KBM-7 (cell line): ENCODE measurements at regions not wholly inside any gene's neighbourhood (a gene's known extent, or its start where the extent isn't known, plus 50 kb on each side); places are given as distances from the start of the nearest gene placed in this dataset.

Experiments
- DNase-seq: peaks from one replicate; pipeline ENCODE4 v3.0.0-alpha.2; 2015
- in situ Hi-C: fragments of 300-500 bp; cut with MboI; formaldehyde crosslinking; loops from 2 replicates; pipeline ENCODE4 v1.14.3; 2020; ENCODE audit warnings: low sequenced_read_pairs, low pct_unique_long_range_greater_than_20kb, mixed read lengths

DNA sequence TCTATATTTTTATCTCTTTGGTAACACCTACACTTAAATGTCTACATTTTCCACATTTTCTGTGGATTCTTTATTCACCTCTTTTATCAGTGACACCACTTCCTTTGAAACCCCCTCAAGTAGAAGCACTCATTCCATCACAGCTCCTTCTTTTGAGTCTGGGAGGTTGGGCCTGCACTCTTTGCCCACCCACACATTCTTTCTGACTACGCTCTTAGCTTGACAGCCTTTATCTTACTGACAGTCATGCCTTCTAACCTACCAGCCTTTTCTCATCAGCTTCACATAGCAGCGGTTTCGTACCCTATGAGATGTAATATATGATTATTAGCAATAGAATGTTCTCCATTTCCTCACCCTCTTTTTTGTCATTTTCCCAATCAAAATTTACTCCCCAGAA lies 151.9 kb downstream of the TNFSF18 start:
- in situ Hi-C loops = no loop called here
- DNase-seq = no peak

DNA sequence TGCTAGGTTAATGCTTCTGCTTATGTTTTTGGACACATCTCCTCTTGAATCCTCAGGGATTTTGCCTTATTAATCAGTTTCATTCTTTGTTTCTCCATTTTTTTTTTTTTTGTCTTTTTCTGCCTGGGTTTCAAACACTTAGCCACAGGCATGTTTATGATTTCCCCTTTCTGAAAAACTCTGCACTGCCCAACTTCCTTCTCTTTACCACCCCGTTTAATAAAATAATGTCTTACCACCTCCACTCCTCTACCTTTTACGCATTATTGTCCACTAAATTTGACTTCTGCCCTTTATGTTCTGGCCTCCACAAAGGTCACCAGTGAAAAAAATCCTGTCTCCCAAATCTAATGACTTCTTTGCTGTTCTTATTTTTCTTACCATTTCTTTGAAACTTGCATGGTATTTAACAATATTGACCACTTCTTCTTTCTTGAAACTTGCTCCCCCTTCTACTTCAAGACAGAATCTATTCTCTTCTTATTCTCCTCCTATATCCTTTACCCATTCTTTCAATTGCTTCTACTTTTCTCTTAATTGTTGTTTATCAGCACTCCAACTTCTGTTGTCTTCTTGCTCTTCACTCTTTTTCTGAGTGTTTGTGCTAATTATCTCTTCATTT lies 150.3 kb downstream of the TNFSF18 start:
- DNase-seq = peak; percentile 78
- in situ Hi-C loops = no loop called here

DNA sequence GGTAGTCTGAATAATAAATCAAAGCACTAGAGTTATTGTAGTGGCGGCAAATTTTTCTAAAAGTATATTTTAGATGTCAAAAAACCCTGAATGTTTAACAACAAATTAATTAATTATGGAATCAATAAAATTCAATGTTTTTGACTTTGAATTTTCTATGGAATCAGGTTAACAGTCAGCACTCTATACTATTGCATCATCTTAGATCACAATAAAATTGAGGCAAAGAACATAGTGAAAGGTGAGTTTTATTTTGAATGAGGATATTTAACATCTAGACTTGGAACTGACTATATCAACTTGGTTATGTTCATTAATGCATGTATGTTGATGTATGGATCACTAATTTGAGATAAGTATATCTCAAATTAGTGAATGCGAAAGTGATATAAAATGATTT lies 148.5 kb downstream of the TNFSF18 start:
- DNase-seq = no peak
- in situ Hi-C loops = no loop called here

DNA sequence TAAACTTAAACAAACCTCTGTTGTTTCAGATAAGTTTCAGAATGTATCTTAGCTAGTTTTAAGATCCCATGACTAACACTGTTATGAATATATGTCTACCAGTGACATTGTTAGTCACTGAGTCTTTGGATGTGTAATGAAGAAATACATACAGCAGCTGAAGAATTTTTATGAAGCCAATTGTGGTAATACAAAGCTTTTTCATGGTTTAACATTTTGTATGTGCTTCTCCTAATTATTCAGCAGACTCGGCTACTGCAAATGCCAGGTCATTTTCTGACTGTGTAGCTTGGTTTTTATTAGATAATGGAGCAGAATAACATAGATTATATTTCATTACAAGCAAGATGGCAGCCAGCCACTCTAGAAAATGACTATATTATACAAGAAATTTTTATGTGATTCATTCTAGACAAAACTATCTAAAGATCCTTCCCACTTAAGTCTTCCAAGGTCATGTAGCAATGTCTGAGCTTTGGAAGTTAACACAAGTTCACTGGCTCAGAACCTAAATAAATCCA lies 147.8 kb downstream of the TNFSF18 start:
- no peak for DNase-seq
- in situ Hi-C loops = no loop called here

DNA sequence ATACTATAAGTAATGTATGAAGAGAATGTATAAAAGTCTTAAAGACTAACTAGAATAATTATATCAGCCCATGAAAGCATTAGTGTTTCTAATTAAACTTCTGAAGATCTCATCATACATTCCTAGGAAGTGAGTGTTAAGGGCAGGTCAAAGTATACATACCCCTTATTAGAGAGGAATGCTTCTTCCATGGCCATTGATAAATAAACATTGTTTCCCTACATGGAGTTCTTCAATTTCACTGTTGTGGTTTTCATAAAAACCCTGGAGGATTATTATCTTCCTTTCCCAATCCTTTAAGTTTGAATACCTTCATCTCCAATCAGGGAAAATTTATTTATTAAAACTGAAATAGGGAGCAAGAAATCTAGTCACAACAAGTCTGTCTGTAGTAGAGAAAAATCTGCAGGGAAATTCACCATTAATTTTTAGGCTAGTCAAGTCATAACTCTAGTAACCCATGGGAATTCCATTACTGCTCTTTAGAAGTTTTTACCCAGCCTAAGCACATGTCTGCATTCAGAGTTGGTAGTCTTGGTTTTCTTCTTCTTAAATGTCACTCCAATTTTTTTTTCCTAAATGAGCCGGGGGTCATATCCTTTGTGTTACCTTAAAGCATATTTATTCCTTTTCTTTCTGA lies 147.0 kb downstream of the TNFSF18 start:
- in situ Hi-C loops = no loop called here
- DNase-seq = no peak

DNA sequence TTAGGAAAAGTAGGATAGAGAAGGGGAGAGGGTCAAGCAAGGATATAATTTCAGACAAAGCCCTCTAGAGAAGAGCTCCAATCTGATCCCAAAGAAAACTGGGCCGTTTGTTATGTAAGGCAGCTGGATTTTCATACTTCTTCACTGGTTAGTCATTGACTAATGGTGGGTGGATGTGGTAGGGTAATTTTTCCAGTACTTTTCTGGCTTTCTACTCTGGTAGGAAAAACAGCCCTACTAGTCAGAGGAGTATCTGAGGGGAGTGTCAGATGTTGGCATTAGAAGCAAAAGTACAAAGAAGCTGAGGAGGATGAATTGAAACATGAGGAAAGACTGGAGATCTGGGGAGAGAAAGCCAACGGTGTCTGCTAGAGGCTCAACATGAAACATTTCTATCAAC lies 145.3 kb downstream of the TNFSF18 start:
- in situ Hi-C loops = no loop called here
- DNase-seq = no peak

DNA sequence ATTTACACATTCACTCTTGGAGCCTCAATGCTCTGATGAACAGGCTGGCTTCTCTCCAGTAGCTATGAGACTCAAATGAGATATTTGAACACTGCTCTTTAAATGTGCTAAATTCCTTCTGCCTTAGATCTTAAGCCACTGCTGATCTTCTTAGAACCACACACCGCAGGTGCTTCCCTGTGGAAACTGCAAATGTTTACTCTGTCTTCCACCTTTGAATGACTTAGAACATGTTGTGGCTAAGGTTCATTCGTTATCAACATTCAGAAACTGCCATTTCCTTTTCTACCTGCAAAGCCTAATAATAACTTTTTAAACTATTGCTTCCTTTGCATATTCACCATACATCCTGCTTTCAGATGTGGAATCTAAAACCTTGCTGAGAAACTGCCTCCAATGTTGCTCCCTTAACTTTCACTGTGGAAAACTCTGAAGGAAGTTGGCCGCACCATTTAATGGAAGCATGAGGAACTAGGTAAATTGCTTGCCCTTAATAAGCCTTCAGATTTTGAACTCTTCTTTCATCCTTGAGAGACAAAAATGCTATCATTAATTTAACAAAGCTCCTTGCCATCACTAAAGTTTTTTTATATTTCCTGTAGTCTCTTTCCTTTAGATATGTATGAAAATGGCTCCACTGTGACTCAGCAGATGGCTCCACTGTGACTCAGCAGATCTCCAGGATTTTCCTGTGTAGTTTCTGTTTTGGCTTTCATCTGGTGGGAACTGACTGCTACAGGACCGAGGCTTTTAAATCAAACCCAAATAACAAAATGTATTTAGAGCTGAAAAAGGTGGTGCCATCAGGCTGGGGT lies 143.8 kb downstream of the TNFSF18 start:
- DNase-seq = peak; percentile 74
- in situ Hi-C loops = no loop called here

DNA sequence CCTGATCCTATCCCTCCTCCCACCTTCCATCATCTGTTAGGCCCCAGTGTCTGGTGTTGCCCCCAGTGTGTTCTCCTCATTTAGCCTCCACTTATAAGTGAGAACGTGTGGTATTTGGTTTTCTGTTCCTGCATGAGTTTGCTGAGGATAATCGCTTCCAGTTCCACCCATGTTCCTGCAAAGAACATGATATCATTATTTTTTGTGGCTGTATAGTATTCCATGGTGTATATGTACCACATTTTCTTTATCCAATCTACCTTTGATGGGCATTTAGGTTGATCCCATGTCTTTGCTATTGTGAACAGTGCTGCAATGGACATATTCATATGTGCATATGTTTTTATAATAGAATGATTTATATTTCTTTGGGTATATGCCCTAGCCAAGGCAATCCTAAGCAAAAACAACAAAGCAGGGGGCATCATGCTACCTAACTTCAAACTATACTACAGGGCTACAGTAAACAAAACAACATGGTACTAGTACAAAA lies 142.9 kb downstream of the TNFSF18 start:
- in situ Hi-C loops = no loop called here

DNA sequence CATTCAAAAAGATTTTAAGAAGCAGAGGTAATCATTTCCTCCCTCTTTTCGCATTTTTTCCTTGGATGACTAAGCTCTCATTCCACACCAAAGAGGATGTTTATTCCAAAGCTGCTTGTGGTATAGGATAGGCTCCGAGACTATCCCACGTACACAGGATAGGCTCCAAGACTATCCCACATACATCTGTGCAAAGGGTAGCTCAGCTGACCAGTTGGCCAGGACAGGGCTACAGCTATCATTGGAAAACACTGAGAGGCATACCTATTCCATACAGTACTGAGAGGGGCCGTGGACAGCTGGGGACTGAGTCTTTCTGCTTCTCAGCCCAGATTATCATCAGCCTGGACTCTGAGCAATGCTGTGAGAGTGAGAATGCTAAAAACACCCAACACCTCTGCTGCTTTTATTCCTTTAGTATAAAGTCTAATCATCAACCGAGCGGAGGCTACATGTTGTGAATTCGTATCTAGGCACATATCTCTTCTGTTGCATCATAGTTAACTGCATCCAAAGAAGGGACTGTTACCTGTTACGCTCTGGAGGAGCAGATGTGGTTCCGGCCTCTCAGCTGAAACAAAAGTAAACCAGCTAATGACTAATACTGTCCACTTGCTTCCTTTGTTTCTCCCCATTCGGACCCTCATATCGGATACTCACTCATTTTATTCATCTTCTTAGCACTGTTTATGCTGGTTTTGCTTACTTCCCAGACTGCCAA lies 141.0 kb downstream of the TNFSF18 start:
- no peak for DNase-seq
- in situ Hi-C loops = no loop called here

More for the DNA sequence above, 142.9 kb downstream of the TNFSF18 start:
- DNase-seq = no peak

DNA sequence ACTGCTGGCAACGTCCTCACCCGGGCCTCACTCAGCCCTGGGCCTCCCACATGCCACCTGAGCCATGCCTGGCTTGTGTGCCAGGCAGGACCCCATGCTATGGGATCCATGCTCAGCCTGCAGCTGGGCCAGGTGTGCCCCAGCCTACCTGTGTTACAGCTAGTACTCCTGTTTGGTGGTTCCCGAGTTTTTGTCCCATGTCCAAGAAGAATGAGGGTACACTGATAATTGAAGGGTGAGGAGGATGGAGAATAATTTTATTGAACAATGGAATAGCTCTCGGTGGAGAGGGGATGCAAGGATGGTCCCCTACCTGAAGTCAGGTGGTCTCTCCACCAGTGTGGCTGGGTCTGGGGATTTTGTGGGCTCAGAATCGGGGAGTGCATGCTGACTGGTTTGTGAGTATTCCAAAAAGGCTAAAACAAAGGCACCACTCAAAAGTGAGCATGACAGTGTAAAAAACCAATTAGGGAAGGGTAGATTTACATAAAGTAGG lies 137.9 kb downstream of the TNFSF18 start:
- in situ Hi-C loops = no loop called here
- DNase-seq = no peak

DNA sequence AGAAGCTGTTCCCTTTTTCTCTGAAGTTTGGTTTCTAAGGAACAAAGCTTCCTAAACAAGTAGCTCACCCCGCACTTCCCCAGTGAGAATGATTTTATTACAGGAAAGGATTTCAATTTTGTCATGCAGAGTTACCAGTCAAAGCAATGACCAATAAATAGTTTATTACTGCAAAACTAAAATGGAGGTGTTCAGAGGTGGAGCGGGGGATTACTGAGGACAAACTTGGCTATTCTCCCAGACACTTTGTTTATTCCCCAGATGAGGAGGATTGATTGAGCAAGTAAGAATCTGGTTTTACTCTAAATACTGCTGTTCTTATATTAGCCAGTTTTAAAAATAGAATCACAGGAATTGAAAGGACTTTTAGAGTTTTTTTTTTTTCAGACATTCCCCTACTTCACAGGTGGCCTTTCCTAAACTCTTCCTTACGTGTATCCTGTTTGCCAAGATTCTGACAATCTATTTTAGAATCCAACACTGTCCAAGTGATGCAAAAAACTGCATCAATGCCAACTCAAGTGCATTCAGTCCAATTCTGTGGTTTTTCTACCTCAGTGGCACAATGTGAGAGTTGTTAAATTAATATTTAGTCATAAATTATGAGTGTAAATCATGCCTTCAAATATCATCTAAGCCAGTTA lies 136.1 kb downstream of the TNFSF18 start:
- in situ Hi-C loops = no loop called here
- DNase-seq = peak; percentile 48

DNA sequence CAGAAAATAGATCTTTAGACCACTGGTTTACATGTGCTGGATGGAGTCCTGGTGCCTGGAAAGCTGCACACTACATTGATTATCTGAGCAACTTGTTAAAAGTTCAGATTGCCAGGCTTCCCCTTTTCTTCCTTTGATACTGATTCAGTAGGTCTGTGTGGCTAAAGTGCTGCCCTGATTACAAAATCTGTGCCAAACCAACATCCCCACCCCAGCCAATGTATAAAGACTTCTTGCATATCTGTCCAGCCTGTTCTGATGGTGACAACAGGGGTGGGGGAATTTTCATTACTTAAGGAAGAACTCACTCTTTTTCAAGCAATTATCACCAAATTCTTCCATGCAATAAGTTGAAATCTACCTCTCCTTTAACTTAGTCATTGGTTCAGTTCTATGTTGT lies 135.5 kb downstream of the TNFSF18 start:
- no peak for DNase-seq
- in situ Hi-C loops = no loop called here

DNA sequence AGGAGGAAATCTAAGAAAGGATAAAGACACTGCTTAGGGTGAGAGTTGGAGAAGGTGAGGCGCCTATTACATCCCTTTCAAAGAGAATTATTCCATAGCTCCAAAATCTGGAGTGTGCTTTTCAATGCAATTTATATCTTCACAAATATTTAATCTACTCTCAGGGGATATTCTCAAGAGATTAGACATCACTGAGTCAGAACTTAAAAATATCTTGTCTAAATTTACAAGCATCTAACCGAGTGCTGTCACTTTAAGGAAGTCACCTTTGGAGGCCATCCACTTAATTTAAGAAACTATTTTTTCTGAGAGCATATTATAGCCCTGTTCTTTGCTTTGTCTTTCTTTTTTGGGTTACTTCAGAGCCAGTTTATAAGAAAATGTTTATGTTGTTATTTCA lies 134.6 kb downstream of the TNFSF18 start:
- DNase-seq = no peak
- in situ Hi-C loops = no loop called here

DNA sequence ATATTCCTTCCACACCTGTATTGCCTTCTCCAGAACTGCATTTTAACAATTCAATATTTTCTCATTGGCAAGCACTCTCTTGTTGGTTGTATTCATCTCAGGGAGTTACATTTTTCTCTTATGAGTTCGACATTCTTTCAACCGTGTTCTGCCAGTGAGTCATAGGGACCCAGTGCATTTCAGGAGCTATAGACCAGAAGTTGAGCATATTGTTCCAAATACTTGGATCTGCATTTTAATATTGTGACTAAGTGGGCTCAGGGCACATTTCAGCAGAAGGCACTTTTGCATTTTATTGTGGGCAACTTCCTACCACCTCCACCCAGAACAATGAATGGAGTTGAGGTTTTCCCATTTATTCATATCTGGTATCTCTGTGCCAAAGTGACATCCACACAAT lies 132.8 kb downstream of the TNFSF18 start:
- in situ Hi-C loops = no loop called here

DNA sequence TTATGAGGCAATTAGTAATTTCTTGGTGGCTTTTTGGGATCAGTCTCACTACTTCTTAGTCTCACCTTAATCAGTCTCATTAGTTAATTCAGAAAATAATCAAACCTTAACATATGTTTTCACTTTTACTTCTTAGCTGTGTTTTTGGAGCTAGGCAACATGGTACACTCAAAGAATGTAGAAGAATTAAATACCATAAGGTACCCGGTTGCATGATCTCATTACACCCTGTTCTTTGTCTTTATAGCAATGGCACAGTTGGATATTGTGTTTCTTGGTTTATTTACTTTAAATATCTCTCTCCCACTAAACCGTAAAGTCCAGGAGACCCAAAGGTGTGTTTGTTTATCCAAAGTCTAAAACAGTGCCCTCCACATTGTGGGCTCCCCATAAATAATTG lies 132.3 kb downstream of the TNFSF18 start:
- in situ Hi-C loops = no loop called here

More for the DNA sequence above, 132.8 kb downstream of the TNFSF18 start:
- DNase-seq = no peak

DNA sequence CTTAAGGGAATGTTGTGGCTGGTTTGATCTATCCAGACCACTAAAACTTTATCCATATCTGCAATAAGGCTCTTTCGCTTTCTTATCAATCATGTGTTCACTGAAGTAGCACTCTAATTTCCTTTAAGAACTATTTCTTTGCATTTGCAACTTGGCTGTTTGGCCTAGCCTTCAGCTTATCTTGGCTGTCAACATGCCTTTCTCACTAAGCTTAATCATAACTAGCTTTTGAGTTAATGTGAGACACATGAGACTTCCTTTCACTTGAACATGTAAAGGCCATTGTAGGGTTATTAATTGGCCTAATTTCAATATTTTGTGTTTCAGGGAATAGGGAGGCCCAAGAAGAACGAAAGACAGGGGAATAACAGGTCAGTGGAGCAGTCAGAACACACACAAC lies 124.7 kb downstream of the TNFSF18 start:
- no peak for DNase-seq
- in situ Hi-C loops = no loop called here

More for the DNA sequence above, 132.3 kb downstream of the TNFSF18 start:
- no peak for DNase-seq

DNA sequence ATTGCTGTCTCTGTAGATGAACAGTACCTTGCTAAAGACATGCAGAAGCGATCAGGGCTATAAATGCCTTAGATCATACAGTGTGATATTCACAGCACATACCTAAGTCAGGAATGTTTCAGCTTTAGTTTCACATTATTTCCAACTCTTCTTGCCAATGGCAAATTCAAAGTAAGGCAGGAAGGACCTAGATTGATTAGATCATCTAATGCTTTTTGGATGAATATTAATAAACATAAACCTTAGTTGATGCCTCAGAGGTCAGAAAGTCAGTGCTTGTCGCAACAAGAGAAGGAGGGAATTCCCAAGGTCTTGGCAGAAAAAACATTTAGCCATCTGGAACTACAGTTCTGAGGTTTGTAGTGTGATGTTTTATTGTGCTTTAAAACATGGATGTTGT lies 122.3 kb downstream of the TNFSF18 start:
- in situ Hi-C loops = no loop called here
- no peak for DNase-seq

DNA sequence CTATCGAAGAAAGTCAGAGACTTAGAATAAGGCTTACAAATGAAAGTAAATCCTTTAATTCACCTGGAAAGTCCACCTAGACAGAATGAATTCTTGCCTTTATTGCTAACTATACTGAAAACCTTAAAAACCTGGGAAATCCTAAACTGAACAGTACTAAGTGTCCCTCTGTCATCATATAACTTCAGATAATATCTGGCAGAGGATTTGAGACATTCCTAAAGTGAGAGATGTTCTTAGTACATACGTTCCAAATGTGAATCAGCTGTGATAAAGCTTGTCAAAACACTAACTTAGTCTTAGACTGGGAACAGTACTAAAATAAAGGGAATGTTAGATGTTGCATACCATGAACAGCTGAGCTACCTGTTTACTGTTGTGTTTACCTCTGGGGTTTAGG lies 121.7 kb downstream of the TNFSF18 start:
- in situ Hi-C loops = no loop called here
- no peak for DNase-seq

DNA sequence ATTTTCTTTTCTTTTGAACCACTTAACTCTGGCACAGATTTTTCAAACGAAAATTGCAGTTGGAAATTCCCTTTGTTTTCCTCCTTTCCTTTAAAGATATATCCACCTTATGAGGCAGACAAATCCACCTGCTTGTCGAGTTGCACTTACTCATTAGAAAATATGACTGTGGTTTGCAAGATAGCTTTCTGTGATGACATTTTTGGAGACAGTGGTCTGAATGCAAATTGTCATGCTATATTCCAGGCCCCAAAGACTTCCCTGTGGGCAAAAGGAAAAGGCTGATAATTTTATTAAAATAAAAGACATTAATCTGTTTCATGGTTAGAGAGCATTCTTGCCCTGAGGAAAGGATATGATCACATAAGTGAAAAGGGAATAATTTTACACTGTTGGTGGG lies 120.6 kb downstream of the TNFSF18 start:
- DNase-seq = no peak
- in situ Hi-C loops = no loop called here
